Upper lobe of left lung (tissue), 6 donors: ENCODE measurements at regions not wholly inside any gene's neighbourhood (a gene's known extent, or its start where the extent isn't known, plus 50 kb on each side); places are given as distances from the start of the nearest gene placed in this dataset.

Source experiments
- ATAC-seq, 2 donors: fragments of 200-7000 bp; cut with Tn5 transposase; one replicate each; pipeline ENCODE4 v1.9.1; 2022; ENCODE audit warnings: mild to moderate bottlenecking in 2 of 2, moderate library complexity in 2 of 2; ENCODE audit not compliant: low FRiP score in 2 of 2
- DNase-seq, 2 donors: peaks; one replicate each; pipeline ENCODE4 v3.0.0-alpha.2; 2019 to 2020
- H3K27ac ChIP-seq, 4 donors: fragments of 200-600 bp; sonication (generic); one replicate each; pipeline ENCODE4 v1.5.1; 2016 to 2019
- H3K27me3 ChIP-seq, 4 donors: fragments of 200-600 bp; sonication (generic); one replicate each; pipeline ENCODE4 v1.5.1; 2017 to 2019
- H3K36me3 ChIP-seq, 4 donors: fragments of 200-600 bp; sonication (generic); one replicate each; pipeline ENCODE4 v1.5.1; 2016 to 2019
- H3K4me1 ChIP-seq, 4 donors: fragments of 200-600 bp; sonication (generic); one replicate each; pipeline ENCODE4 v1.5.1; 2018 to 2019
- H3K4me3 ChIP-seq, 4 donors: fragments of 200-600 bp; sonication (generic); one replicate each; pipeline ENCODE4 v1.5.1; 2017 to 2019; ENCODE audit warnings: mild to moderate bottlenecking in 2 of 4, moderate library complexity in 1 of 4
- H3K9me3 ChIP-seq, 4 donors: fragments of 200-600 bp; sonication (generic); one replicate each; pipeline ENCODE4 v1.5.1; 2018 to 2019
- CTCF ChIP-seq, 6 experiments: fragments of 450-650 bp in 4 of 6; fragments of 200-600 bp in 2 of 6; sonication (generic) in 2 of 6; IDR thresholded peaks; one replicate each; pipeline ENCODE4 v1.5.1; 2016 to 2019; ENCODE audit warnings: antibody characterized with exemption in 6 of 6
- EP300 ChIP-seq, 4 donors: sonication (generic); formaldehyde crosslinking; IDR thresholded peaks; one replicate each; pipeline ENCODE4 v1.5.1; 2017; ENCODE audit warnings: antibody characterized with exemption in 4 of 4, control low read depth in 2 of 4
- POLR2A ChIP-seq, 4 donors: fragments of 450-650 bp; IDR thresholded peaks; one replicate each; pipeline ENCODE4 v1.5.1; 2016 to 2017; ENCODE audit warnings: antibody characterized with exemption in 4 of 4, mild to moderate bottlenecking in 2 of 4
- POLR2AphosphoS5 ChIP-seq, 2 donors: sonication (generic); formaldehyde crosslinking; IDR thresholded peaks; one replicate each; pipeline ENCODE4 v1.5.1; 2017; ENCODE audit warnings: antibody characterized with exemption in 2 of 2
- WGBS, 2 donors: methylation state at CpG; one replicate each; pipeline ENCODE4 v1.1.5; 2017 to 2018; 5-methylcytosine and 5-hydroxymethylcytosine counted together
- donor health status: DM: no; HTN: no; CAD: no; lungs with moderate emphysema.
- donor health status: DM: no; HTN: yes; CAD: no; lungs with severe emphysema.

- Histone ChIP-seq H3K27ac (no peak overlapping the region), H3K4me3 (no peak overlapping the region), H3K27me3 (no peaks in the 10 kb centered on the region), H3K36me3 (no peaks in the 10 kb centered on the region), H3K4me1 (no peaks in the 10 kb centered on the region), H3K9me3 (no peaks in the 10 kb centered on the region)
- WGBS, 2 donors = 44 to 78% methylated on average over 2 of the region's 2 CpGs
- DNase-seq = no peak
- TF ChIP-seq POLR2AphosphoS5 (IDR thresholded peaks at IDR 0.05) (no peak), EP300 (IDR thresholded peaks at IDR 0.05) (no peak), POLR2A (IDR thresholded peaks at IDR 0.05) (no peak), CTCF (IDR thresholded peaks at IDR 0.05) (no peak)
- no peak for ATAC-seq
These were observed 104.5 kb upstream of the VEGFC start for GRCh38 chr4:176897226-176897625.

GRCh38 chr4:176898791-176899190 lies 106.1 kb upstream of the VEGFC start:
- no peaks in the 10 kb centered on the region for H3K9me3 ChIP-seq
- ATAC-seq (no peak), DNase-seq (no peak)
- TF ChIP-seq POLR2AphosphoS5 (IDR thresholded peaks at IDR 0.05) (no peak), CTCF (IDR thresholded peaks at IDR 0.05) (no peak), EP300 (IDR thresholded peaks at IDR 0.05) (no peak), POLR2A (IDR thresholded peaks at IDR 0.05) (no peak)
- no peak overlapping the region for H3K4me3 ChIP-seq
- H3K27me3 ChIP-seq = no peaks in the 10 kb centered on the region
- no peak overlapping the region for H3K27ac ChIP-seq
- H3K4me1 ChIP-seq = no peaks in the 10 kb centered on the region
- WGBS, 2 donors = 93 to 100% methylated on average over 2 of the region's 2 CpGs
- H3K36me3 ChIP-seq = no peaks in the 10 kb centered on the region

GRCh38 chr4:176902710-176903323 lies 110.1 kb upstream of the VEGFC start:
- H3K4me3 ChIP-seq = no peak overlapping the region
- WGBS, 2 donors = 70 to 90% methylated on average over 5 of the region's 5 CpGs
- no peaks in the 10 kb centered on the region for H3K36me3 ChIP-seq
- H3K4me1 ChIP-seq = no peaks in the 10 kb centered on the region
- no peaks in the 10 kb centered on the region for H3K9me3 ChIP-seq
- TF ChIP-seq CTCF (IDR thresholded peaks at IDR 0.05) (no peak), POLR2A (IDR thresholded peaks at IDR 0.05) (no peak), EP300 (IDR thresholded peaks at IDR 0.05) (no peak)
- no peak overlapping the region for H3K27ac ChIP-seq
- ATAC-seq (no peak), DNase-seq (no peak)
- no peaks in the 10 kb centered on the region for H3K27me3 ChIP-seq

GRCh38 chr4:176906709-176907108 lies 114.0 kb upstream of the VEGFC start:
- H3K27ac ChIP-seq = no peak overlapping the region
- ATAC-seq = no peak
- DNase-seq = no peak
- no peak overlapping the region for H3K4me3 ChIP-seq
- no peaks in the 10 kb centered on the region for H3K4me1 ChIP-seq
- 80 to 89% methylated on average over 7 of the region's 7 CpGs for WGBS, 2 donors
- no peaks in the 10 kb centered on the region for H3K9me3 ChIP-seq
- no peak for TF ChIP-seq POLR2A (IDR thresholded peaks at IDR 0.05)
- no peaks in the 10 kb centered on the region for H3K36me3 ChIP-seq
- H3K27me3 ChIP-seq = no peaks in the 10 kb centered on the region

GRCh38 chr4:176910646-176911045 lies 117.9 kb upstream of the VEGFC start:
- TF ChIP-seq POLR2AphosphoS5 (IDR thresholded peaks at IDR 0.05) = no peak
- TF ChIP-seq EP300 (IDR thresholded peaks at IDR 0.05) = no peak
- no peak for TF ChIP-seq POLR2A (IDR thresholded peaks at IDR 0.05)
- TF ChIP-seq CTCF (IDR thresholded peaks at IDR 0.05) = no peak
- DNase-seq (no peak), ATAC-seq (no peak)
- Histone ChIP-seq H3K4me1 (no peaks in the 10 kb centered on the region), H3K27ac (no peak overlapping the region), H3K9me3 (peaks cover 0 to 3% (median 0%) of the 10 kb centered on the region in 4 donors), H3K27me3 (no peaks in the 10 kb centered on the region), H3K36me3 (no peaks in the 10 kb centered on the region), H3K4me3 (no peak overlapping the region)
- WGBS, 2 donors = 77 to 90% methylated on average over 2 of the region's 2 CpGs
